H1 (cell line): ENCODE measurements at regions not wholly inside any gene's neighbourhood (a gene's known extent, or its start where the extent isn't known, plus 50 kb on each side); places are given as distances from the start of the nearest gene placed in this dataset.

ENCODE experiments used
- KDM5A ChIP-seq: fragments of 200-600 bp; IDR thresholded peaks from 2 replicates; pipeline ENCODE4 v1.7.1; 2012; ENCODE audit warnings: mild to moderate bottlenecking, low read length, inconsistent platforms, mixed read lengths

- TF ChIP-seq KDM5A, result no peak
Observed at GRCh38 chr1:163697137-163697536, 375.4 kb downstream of the NUF2 start (continued).
